HS-27A (cell line): ENCODE measurements at regions not wholly inside any gene's neighbourhood (a gene's known extent, or its start where the extent isn't known, plus 50 kb on each side); places are given as distances from the start of the nearest gene placed in this dataset.

ENCODE experiments used
- DNase-seq: peaks from one replicate; pipeline ENCODE4 v3.0.0-alpha.2; 2012; ENCODE audit warnings: low read depth, missing footprints

DNA sequence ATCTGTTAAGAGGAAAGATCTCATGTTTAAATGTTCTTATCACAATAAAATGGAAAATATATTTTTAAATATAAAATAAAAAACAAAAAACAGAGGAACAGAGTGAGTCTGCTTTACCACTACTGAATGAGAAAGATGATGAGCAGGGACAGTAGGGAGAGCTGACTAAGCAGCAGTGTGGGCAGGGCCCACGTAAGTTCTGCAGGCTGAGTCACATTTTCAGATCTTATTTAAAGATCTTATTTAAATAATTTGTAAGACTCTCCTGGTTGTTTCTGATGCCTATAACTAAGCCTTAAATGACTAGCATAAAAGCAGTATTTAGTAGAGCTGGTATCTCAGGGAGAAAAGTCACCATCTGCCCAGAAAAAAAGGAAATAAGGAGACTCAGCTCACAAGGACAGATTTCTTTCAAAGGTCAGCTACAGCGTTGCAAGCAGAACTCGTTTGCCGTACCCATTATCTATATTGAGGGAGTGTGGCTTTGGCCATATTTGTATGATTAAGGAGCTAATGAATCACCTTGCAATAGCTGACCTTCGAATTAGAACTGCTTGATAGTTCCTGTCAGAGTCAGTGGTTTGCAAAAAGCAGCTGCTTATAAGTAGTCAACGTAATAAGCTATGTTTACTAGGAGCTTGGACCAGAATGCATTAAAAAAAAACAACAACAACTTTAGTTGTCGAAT is 322.1 kb upstream of the CHAC2 start:
- no peak for DNase-seq

DNA sequence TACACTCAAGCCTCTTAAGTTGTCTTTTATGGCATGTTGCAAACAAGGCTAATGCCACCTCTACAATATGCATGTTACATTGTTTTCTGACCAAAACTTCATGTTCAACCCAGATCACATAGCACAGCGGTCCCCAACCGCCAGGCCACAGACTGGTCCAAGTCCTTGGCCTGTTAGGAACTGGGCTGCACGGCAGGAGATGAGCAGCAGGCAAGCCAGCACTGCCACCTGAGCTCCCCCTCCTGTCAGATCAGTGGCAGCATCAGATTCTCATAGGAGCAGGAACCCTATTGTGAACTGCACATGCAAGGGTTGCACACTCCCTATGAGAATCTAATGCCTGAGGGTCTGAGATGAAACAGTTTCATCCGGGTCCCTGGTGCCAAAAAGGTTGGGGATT is 324.8 kb upstream of the CHAC2 start:
- no peak for DNase-seq

DNA sequence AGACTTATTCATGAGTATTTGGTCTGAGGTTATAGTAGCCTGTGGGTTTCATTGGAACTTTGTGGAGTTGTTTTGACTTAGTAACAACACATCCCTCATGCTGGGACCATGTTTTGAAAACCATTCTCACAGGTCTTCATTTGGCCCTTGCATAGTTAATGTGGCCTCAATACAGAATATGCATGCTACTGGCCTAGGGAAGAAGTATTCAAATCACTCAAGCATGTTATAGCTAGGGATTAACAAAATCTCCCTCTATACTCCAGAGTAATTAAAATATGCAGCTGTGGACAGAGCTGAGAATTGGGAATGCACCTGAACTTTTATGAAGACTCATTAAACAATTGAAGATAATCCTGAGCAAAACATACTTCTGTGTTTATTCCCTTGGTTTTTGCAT is 325.5 kb upstream of the CHAC2 start:
- no peak for DNase-seq

DNA sequence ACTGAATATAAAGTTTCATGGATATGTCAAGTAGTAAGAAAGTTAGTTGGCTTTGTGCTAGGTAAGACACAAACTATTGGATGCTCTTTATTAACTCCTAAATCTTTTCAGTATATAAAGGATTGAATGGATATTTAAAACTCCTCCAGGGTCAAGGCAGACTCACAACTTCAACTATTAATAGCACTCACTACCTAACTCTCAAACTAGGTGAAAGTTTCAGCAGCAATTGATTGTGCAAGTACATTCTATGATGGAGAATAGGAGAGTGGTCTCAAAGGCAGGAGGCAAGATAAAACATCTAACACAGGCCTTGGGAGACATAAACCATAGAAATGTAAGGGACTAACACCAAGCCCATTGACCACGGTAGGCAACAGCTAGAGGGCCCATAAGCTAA is 328.9 kb upstream of the CHAC2 start:
- no peak for DNase-seq

DNA sequence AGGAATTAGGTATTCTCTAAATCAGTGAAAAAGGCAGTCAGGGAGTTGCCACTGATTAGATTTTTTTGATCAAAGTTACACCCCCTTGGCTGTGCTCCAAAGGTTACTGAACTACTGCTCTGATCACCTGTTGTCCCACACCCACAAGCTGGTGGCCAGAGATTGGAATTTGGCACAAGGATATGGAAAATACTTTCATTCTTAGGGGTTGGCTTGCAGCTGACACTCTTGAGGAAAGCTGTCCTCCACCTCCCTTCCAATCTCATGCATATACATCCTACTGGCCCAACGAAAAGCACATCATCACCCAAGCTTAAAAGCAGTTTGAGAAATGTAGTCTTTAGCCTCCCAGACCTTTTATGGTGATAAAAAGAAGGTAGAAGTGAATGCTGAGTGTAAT is 329.5 kb upstream of the CHAC2 start:
- no peak for DNase-seq

DNA sequence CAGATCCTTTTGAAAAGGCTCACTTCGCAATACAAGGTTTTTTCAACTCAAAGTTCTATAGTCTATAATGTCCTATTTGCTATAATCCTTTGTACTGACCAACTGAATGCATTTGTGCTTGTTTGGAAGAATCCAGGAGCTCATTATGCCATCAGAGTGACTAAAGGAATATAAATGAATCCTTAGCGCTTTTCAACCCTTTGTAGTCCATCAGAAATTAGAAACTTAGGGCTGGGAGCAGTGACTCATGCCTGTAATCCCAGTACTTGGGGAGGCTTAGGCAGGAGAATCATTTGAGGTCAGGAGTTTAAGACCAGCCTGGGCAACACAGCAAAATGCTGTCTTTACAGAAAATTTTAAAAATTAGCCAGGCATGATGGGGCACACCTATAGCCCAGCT is 330.2 kb upstream of the CHAC2 start:
- peak; percentile 26 for DNase-seq

DNA sequence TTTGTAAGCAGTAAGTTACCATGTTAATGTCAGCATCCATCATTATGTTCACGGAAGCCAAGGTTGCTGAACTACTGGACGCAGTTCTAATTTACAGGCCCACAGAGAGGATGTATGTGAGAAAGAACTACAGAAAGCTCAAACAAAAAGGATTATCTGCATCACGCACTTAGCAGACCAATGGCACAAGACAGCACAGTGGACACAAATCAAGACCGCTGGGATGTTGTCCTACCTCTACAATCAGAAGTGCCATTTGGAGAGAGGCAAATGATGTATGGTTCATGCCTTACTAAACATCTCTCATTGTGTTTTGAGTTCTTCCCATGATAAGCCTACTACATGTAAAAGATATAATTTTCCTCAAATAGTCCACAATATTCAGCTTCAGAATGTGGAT is 330.7 kb upstream of the CHAC2 start:
- DNase-seq: no peak

DNA sequence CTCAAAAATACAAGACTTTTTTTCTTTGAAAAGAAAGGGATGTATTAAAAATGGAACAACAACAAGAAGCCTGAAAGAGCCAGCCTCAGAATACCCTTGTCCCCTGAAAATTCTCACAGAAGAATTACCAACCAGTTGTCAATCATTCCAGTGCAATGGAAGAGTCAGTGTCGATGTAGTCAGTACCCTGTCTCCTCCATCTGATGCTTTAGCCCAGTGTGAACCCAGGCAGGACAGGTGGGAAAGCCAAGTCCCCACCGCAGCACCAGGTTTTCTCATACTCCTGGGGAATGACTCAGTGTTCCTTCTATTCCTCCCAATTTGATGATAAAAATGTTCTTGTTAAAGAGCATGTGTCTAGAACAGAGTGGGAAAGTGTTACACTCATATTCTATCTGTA is 332.0 kb upstream of the CHAC2 start:
- no peak for DNase-seq

DNA sequence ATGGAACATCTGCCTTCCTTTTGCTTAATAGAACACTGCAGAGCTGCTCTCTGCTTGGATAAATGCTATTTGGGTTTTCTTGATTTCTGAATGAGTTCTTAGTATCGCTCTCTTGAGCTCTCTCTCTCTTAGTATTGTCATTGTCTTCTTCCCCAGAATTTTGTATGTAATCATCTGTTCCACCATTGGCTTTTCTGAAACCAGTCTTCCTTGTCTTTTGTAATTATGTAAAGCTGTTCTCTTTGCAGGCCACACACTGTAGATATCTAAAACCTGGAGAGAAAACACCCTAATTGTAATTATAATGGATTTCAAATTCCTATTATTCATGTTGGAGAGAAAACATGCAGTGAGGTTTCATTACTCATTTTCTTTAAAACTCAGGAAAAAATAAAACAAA is 333.1 kb upstream of the CHAC2 start:
- DNase-seq: no peak

DNA sequence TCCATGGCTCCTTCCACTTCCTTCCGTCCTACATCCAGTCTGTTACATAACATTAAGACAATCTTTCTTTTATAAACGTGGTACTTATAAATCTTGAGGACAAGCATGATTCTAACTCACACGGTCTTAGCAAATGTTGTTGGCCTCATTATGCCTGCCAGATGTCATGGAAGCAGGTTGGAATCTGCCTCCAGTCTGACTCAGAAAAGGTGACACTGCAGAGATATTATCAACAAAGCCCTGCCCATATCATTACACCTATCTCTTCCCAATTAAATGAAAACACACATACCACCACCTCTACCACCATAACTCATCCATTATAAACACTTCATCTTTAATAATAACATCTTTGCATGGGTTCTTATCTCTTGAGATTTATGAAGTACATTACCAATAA is 334.7 kb upstream of the CHAC2 start:
- no peak for DNase-seq

DNA sequence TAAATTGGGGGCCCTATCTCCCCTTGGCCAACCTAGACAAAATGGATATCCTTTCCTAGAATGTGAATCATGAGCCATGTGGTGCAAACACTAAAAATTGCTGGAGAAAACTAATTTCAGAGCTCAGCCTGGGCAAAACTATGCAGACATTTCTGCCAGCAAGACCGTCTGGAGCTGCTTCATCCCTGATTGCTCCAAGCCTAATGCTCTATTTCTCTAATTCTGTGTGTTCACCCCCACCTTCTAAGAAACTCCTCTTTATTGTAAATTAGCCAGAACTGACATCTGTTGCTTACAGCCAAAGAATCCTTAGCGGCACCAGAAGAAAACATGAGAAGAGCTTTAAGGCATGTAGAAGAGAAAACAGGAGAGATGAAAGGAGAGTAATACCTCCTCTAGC is 337.7 kb upstream of the CHAC2 start:
- no peak for DNase-seq

DNA sequence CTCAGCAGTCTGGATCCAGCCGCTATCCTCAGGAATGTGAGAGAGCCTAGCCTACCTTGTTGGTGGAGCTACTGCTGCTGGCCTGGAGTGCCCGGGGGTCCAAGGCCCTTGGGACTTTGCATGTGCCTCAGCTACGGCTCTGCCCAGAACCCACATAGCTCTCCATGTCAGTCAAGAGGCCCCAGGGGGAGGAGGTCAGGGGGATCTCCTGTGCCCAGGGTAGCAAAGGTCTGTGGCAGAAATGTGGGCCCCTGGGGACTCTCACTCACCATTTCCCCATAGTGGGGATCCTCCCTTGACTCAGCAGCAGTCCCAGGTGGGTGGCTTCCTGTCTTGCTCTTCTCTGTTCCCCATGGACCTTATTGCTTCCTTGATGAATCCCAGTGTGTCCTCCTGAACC is 342.7 kb upstream of the CHAC2 start:
- DNase-seq: no peak

DNA sequence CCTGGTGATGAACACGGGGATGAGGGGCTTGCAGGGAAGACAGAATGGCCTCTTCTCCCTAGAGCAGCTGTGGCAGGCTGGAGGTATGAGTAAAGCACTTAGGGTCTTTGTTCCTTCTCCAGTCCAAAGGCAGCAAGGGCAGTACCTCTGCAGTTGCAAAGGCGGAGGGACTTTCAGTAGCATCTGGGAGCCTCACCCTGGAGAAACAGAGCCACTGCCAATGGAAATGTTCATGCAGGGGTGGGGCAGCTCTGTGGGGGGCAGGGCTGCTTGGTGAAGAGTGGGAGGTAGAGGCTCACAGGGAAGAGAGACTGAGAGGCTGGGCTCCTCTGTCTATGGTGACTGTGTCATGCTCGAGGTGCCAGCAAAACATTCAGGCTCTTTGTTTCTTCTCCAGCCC is 344.1 kb upstream of the CHAC2 start:
- DNase-seq: no peak

DNA sequence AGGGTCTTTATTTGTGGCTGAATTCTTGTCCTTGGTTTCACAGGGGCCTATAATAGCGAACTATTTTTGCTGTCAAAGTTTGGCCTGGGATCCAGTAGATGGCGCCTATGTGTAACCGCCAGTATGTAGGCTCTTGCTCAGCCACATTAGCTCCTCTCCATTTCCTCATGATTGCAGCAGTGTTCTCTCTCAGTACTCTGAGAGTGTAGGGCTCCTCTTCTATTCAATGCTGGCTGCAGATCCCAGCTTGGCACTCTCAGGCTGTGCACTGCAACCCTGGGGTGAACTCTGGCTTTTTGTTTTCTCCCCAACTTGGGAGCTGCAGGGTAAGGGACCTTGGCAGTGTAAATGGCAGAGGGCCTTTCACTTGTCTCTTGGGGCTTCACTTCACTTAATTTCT is 344.6 kb upstream of the CHAC2 start:
- DNase-seq: no peak

DNA sequence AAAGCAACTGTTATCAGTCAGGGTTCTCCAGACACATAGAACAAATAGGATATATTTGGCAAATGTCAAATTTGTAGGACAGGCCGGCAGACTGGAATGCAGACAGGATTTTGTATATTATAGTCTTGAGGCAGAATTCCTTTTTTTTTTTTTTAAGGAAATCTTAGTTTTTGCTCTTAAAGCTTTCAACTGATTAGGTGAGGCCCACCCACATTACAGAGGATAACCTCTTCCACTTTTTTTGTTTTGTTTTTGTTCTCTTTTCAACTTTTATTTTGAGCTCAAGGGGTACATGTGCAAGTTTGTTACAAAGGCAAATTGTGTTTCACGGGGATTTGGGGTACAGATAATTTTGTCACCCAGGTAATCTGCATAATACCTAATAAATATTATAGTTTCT is 350.2 kb upstream of the CHAC2 start:
- DNase-seq: no peak

DNA sequence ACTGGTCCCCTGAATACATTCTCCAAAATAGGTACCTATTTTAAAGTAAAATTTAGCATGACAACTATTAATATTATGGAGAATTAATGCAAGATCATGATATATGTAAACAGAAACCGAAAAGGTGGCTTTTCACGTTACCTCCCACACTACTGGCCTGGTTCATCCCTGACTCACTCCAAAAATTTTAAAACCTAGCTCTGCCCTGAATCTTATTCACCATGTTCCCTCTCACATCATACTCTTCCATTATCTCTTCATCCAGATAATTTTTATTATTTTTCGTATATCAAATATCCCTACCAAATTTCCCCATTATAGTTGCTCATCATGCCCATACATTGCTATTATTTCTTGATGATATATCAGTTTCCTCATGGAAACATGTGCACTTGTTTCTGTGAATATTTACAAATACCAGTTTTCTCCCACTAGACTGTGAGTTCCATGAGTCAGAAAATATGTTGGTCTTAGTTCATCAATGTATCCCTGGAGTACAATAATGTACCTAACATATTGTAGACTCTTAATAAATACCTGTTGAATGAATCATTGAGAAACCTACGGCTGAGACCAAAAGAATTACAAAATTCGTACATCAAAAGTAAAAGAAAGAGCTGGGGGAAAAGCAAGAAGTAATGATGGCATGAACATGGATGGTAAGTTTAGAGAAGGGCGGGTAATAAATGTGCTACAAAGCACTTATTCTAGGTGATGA is 360.1 kb upstream of the CHAC2 start:
- no peak for DNase-seq

DNA sequence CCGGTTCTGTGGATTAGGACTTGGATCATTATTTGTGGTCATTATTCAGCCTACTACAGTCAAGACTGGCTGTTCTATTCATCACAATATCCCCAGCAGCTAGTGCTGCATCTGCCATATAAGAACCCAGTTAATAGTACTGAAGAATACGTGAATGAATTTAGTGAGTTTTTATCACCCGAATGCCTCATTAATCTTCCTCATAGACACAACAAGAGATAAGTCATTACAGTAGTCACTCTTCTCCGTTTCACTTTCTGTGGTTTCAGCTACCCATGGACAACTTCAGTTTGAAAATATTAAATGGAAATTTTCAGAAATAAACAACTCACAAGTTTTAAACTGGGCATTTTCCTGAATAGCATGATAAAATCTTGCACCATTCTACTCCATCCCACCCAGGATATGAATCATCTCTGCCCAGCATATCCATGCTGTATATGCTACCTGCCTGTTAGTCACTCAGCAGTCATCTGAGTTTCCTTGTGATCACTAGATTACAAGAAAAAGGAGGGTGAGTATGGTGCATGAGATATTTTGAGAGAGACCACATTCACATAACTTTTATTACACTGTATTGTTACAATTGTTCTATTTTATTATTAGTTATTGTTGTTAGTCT is 363.7 kb upstream of the CHAC2 start:
- peak; percentile 58 for DNase-seq

DNA sequence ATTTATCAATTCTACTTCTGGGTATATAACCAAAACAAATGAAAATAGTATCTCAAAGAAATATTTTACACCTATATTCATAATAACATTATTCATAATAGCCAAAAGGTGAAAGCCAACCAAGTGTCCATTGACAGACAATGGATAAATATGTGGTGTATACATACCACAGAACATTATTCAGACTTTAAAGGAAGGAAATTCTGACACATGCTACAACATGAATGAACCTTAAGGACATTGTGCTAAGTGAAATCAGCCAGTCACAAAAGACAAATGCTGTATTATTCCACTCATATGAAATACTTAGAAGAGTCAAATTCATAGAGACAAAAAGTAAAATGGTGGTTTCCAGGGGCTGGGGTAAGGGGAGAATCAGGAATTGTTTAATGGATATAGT is 370.5 kb upstream of the CHAC2 start:
- no peak for DNase-seq

DNA sequence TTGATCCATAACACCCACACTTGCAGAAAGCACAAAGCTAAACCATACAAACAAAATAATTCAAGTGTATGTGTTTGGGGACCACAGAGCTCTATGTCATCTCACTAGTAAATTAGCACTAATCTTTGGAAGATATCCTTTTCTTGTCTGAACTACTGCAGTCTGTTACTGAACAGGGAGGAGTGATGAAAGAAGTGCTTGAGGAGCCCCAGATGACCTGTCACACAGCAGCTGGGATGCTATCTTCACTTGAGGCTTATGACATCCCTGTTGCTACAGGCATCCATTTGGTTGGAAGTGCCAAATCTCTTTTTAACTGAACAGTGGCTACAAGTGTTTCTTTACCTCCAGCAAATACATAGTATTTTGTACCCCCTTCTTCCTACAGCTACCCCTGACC is 386.3 kb upstream of the CHAC2 start:
- no peak for DNase-seq

DNA sequence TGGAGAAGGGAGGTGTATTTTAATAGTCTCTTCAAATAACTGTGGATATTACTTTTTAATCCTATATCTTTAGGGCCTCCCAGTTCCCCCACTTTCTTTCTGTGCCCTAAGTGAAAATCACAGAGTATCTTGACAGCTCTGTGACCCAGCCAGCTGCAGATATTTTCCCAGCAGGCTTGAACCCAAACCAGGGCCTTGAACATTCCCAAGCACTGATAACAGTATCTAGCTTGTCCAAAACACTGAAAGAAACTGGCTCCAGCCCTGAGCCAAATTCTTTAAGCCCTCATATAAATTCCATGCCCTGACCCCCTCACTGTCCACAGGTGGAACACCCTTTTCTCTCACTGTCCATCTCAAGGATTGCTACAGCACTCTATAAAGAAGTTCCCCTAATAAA is 388.1 kb upstream of the CHAC2 start:
- no peak for DNase-seq

DNA sequence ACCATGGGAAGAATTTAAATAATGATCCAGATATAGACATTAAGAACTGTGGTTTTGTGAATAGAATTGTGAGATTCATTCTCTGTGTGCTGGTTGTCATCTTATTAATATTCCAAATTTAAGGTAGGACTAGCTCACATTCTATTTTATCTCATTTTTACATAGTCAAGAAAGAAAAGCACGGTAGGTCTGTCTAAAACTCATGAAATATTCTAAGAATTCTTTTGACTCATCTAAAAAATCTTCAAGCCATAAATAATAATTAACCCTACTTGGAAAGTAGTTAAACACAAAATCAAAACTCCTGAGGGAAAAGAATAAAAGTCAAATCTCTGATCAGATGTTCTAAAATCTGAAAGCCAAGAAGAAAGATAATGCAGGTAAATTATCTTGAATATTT is 388.8 kb upstream of the CHAC2 start:
- no peak for DNase-seq

DNA sequence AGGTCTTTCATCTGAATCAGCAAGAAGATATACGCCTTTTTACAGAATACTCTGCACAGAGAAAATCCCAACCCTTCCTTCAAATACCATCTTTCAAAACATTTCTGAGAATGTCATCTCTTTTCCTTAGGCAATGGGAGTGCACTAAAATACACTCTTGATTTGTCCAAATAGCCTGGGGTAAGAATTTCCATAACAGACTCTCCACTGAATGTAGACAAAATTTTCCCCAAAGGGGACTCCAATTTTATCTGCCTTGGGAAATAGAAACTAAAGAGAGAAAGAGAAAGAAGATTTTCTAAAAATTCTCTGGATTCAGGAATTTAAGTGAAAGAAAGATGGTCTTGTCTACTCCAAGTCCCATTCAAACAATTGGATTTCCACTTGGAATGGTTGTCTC is 394.5 kb upstream of the CHAC2 start:
- DNase-seq: no peak

DNA sequence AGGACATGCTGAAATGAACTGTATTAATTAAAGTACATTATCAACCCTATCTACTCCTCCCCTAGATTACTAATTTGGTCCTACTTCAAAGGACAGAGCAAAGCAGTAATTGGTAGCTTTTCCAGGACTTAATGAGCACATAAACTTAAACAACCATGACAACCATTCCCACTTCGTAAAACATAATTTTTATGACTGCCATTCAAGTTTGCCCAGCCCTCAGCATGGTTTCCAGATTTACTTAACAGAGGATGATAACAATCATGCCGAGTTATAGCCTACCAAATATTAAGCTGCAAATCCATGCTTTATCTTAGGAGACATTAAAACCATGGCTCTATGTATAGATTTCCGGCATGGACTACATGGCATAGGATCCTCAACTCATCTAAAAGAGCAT is 401.1 kb upstream of the CHAC2 start:
- DNase-seq: no peak

DNA sequence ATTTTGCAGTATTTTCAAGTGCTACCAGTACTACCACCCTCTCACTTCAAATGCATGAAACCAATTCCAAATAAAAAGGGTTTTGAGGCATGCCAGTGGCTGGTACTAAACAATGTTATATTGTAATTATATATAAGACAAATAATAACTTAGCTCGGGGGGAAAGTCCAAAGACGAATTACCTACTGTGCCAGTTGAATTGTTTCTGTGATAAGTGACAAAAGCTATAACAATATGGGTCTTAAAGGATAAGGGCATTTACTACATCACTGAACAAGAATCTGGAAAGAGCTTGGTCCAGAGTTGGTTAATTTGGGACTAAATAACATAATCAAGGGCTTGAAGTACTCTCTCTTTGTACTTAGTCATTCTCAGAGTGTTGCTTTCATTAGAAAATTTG is 404.7 kb upstream of the CHAC2 start:
- no peak for DNase-seq
